OCI-LY7 (cell line): ENCODE measurements at regions not wholly inside any gene's neighbourhood (a gene's known extent, or its start where the extent isn't known, plus 50 kb on each side); places are given as distances from the start of the nearest gene placed in this dataset.
"Not testable (repeated sequence)": the region's sequence is repeated elsewhere in the genome, so short reads cannot be mapped to it uniquely, and the experiment has no call there.

Source experiments
- BruUV-seq: library from RNA; stranded (reverse); fragments of 400-500 nt; replicated peaks from 2 replicates; lab custom pipeline; 2021; lab: Mats Ljungman, UMichigan
- CTCF ChIA-PET: fragments of 300-600 bp; sonication (Branson Sonifier 250); formaldehyde crosslinking; loops from one replicate; lab custom pipeline; 2022; ENCODE audit warnings: antibody characterized with exemption; ENCODE audit not compliant: unreplicated experiment; lab: Charles Lee
- POLR2A ChIA-PET: fragments of 300-600 bp; sonication (Branson Sonifier 250); formaldehyde crosslinking; loops from one replicate; lab custom pipeline; 2022; ENCODE audit warnings: antibody characterized with exemption; lab: Charles Lee
- DNase-seq: peaks from one replicate; pipeline ENCODE4 v3.0.0-alpha.2; 2015; ENCODE audit warnings: low spot score
- H2AFZ ChIP-seq: fragments of 200-600 bp; sonication (generic), shearing (Covaris generic); 2 replicates; pipeline ENCODE4 v1.6.1; 2014; ENCODE audit warnings: mild to moderate bottlenecking, antibody characterized with exemption, low read length, moderate library complexity
- H3K27ac ChIP-seq: fragments of 200-600 bp; sonication (generic); 2 replicates; pipeline ENCODE4 v1.5.1; 2014; ENCODE audit warnings: mixed run types, low read depth, mild to moderate bottlenecking, moderate library complexity, low read length, inconsistent platforms; ENCODE audit not compliant: poor library complexity, severe bottlenecking
- H3K36me3 ChIP-seq: fragments of 200-600 bp; sonication (generic); 2 replicates; pipeline ENCODE4 v1.6.1; 2014; ENCODE audit warnings: mild to moderate bottlenecking, antibody characterized with exemption, low read length, moderate library complexity, mixed read lengths; ENCODE audit not compliant: insufficient read depth
- H3K4me1 ChIP-seq: fragments of 200-600 bp; sonication (generic); 2 replicates; pipeline ENCODE4 v1.5.1; 2014; ENCODE audit warnings: mild to moderate bottlenecking, low read length; ENCODE audit not compliant: insufficient read depth, poor library complexity, severe bottlenecking
- H3K4me2 ChIP-seq: fragments of 200-600 bp; sonication (generic); 2 replicates; pipeline ENCODE4 v1.6.1; 2014; ENCODE audit warnings: mild to moderate bottlenecking, low read length
- H3K4me3 ChIP-seq: fragments of 200-600 bp; sonication (generic); 2 replicates; pipeline ENCODE4 v1.5.1; 2014; ENCODE audit warnings: mild to moderate bottlenecking, low read depth, low read length; ENCODE audit not compliant: poor library complexity, severe bottlenecking
- H3K79me2 ChIP-seq: fragments of 200-600 bp; sonication (generic); 2 replicates; pipeline ENCODE4 v1.6.1; 2016; ENCODE audit warnings: low read depth, mild to moderate bottlenecking, low read length, moderate library complexity, mixed read lengths; ENCODE audit not compliant: insufficient read depth
- H3K9me2 ChIP-seq: fragments of 200-600 bp; sonication (generic); 2 replicates; pipeline ENCODE4 v1.6.1; 2016; ENCODE audit warnings: mild to moderate bottlenecking, low read length, mixed read lengths; ENCODE audit not compliant: insufficient read depth
- H3K9me3 ChIP-seq: fragments of 200-600 bp; sonication (generic); 2 replicates; pipeline ENCODE4 v1.6.1; 2014; ENCODE audit warnings: mild to moderate bottlenecking, mixed run types, low read length, mixed read lengths
- H4K20me1 ChIP-seq: fragments of 200-600 bp; sonication (generic); 2 replicates; pipeline ENCODE4 v1.6.1; 2014; ENCODE audit warnings: mild to moderate bottlenecking, antibody characterized with exemption, low read length, moderate library complexity, mixed read lengths; ENCODE audit not compliant: insufficient read depth
- EZH2phosphoT487 ChIP-seq: fragments of 200-600 bp; sonication (generic); IDR thresholded peaks from 2 replicates; pipeline ENCODE4 v1.6.1; 2018; ENCODE audit warnings: low read depth, borderline replicate concordance, mild to moderate bottlenecking, mixed run types, antibody characterized with exemption, low read length, moderate library complexity, mixed read lengths
- intact Hi-C: fragments of 100-400 bp; cut with micrococcal nuclease; formaldehyde crosslinking; loops from one replicate; pipeline ENCODE4 v1.10.0; 2022; ENCODE audit not compliant: unreplicated experiment
- TF ChIP-seq, protein P1 (sequence below): fragments of 200-600 bp; sonication (generic); conservative IDR thresholded peaks from 2 replicates; pipeline ENCODE4 v1.5.1; 2014; ENCODE audit warnings: mild to moderate bottlenecking, antibody characterized with exemption, low read length, moderate library complexity, mixed read lengths

DNA sequence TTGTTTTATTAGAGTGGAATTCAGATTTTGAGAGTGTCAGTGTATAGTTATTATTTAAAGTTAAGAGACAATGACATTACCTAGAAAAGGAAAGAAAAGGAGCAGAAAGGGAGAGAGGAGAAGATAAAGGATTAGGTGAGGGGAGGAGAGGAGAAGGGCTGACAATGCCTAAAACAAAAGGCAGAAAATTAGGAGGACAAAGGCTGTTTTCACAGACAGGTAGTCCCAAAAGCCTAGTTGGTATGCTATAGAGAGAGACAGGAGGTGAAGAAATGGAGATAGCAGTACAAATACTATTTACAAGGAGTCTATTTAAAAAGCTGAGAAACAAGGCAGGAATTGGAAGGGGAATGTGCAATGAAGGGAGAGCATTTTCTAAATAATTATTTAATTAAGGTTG, 409.4 kb upstream of the ADGRB3 start:
- ChIA-PET CTCF (no interaction called here), POLR2A (no interaction called here)
- intact Hi-C loops, result loop anchor here (5.0 kb wide), 1 partner anchor 293 kb away; no protein-coding TSS in a partner anchor
- BruUV-seq, result no TSS peak
- Histone ChIP-seq H3K4me2 (no peak overlapping the region), H3K79me2 (no peaks in the 10 kb centered on the region), H2AFZ (no peak overlapping the region), H3K4me3 (no peak overlapping the region), H3K36me3 (no peaks in the 10 kb centered on the region), H4K20me1 (no peaks in the 10 kb centered on the region), H3K9me2 (no peaks in the 10 kb centered on the region), H3K9me3 (no peaks in the 10 kb centered on the region), H3K27ac (no peak overlapping the region), H3K4me1 (no peaks in the 10 kb centered on the region)
- TF ChIP-seq EZH2phosphoT487, result no peak
- TF ChIP-seq, protein P1, sequence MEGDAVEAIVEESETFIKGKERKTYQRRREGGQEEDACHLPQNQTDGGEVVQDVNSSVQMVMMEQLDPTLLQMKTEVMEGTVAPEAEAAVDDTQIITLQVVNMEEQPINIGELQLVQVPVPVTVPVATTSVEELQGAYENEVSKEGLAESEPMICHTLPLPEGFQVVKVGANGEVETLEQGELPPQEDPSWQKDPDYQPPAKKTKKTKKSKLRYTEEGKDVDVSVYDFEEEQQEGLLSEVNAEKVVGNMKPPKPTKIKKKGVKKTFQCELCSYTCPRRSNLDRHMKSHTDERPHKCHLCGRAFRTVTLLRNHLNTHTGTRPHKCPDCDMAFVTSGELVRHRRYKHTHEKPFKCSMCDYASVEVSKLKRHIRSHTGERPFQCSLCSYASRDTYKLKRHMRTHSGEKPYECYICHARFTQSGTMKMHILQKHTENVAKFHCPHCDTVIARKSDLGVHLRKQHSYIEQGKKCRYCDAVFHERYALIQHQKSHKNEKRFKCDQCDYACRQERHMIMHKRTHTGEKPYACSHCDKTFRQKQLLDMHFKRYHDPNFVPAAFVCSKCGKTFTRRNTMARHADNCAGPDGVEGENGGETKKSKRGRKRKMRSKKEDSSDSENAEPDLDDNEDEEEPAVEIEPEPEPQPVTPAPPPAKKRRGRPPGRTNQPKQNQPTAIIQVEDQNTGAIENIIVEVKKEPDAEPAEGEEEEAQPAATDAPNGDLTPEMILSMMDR, result no peak
- DNase-seq, result no peak

DNA sequence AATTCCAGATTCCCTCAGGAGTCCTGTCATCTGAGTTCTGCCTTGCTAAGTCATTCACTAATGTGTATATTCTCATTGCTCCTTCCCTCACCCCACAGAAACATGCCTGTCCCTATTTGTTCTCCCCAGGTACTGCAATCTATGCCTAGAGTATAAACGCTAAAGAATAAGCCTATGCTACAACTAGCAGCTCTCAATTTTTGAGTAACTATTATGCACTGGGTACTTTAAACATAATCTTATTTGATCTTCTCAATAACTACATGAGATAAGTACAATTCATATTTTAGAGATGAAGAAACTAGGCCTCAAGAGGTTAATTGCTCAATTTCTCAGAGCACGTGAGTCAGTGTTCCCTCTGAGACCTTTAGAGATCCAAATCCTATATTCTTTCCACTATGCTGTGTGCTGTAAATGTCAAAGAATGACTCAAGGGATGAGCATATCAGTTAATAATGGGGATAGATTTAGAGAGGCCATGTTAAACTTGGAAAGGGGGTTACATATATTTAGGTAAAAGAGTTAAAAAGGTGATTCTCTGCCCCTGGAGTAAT, 423.8 kb upstream of the ADGRB3 start:
- CTCF ChIA-PET, result no interaction called here
- H3K4me1 ChIP-seq, result no peaks in the 10 kb centered on the region
- H4K20me1 ChIP-seq, result no peaks in the 10 kb centered on the region
- no peaks in the 10 kb centered on the region for H3K9me2 ChIP-seq
- H3K4me2 ChIP-seq, result no peak overlapping the region
- TF ChIP-seq EZH2phosphoT487, result no peak
- TF ChIP-seq, protein P1, result no peak
- no peak overlapping the region for H3K4me3 ChIP-seq
- no peak for DNase-seq
- POLR2A ChIA-PET, result no interaction called here
- no peaks in the 10 kb centered on the region for H3K36me3 ChIP-seq
- BruUV-seq, result no TSS peak
- H3K9me3 ChIP-seq, result no peaks in the 10 kb centered on the region
- no peak overlapping the region for H2AFZ ChIP-seq
- intact Hi-C loops, result no loop called here
- no peak overlapping the region for H3K27ac ChIP-seq
- no peaks in the 10 kb centered on the region for H3K79me2 ChIP-seq

DNA sequence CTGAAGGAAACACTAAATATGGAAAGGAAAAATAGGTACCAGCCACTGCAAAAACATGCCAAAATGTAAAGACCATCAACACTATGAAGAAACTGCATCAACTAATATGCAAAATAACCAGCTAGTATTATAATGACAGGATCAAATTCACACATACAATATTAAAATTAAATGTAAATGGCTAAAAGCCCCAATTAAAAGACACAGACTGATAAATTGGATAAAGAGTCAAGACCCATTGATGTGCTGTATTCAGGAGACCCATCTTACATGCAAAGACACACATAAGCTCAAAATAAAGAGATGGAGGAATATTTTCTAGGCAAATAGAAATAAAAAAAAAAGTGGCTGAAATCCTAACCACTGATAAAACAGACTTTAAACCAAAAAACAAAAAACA, 427.5 kb upstream of the ADGRB3 start:
- H3K9me2 ChIP-seq, H3K9me3 ChIP-seq, H3K4me2 ChIP-seq, H3K4me3 ChIP-seq, H3K79me2 ChIP-seq, BruUV-seq, H3K4me1 ChIP-seq, H4K20me1 ChIP-seq, H2AFZ ChIP-seq, DNase-seq, H3K36me3 ChIP-seq, intact Hi-C loops, H3K27ac ChIP-seq, CTCF ChIA-PET, POLR2A ChIA-PET: not testable (repeated sequence)
